ENCODE measurements at regions not wholly inside any gene's neighbourhood (a gene's known extent, or its start where the extent isn't known, plus 50 kb on each side); places are given as distances from the start of the nearest gene placed in this dataset.

GRCh38 chr10:130507461-130507860 is 371.3 kb downstream of the GLRX3 start:
- in situ Hi-C loops (cut with MboI; ENCODE audit: low pct_unique_long_range_greater_than_20kb, low sequenced_read_pairs, unreplicated experiment) = no loop called here
- TF ChIP-seq CTCF (IDR thresholded peaks at IDR 0.05; ENCODE audit: extremely low read depth, insufficient read depth, missing control alignments) = no peak
- DNase-seq (ENCODE audit: low spot score) = no peak

- TF ChIP-seq CTCF (IDR thresholded peaks at IDR 0.05; ENCODE audit: extremely low read depth, insufficient read depth, missing control alignments) = no peak
- no peak for DNase-seq (ENCODE audit: low spot score)
- in situ Hi-C loops (cut with MboI; ENCODE audit: low pct_unique_long_range_greater_than_20kb, low sequenced_read_pairs, unreplicated experiment) = no loop called here
Observed at GRCh38 chr10:130509881-130510689, 373.9 kb downstream of the GLRX3 start.

GRCh38 chr10:130510755-130511154 is 374.6 kb downstream of the GLRX3 start:
- no peak for DNase-seq (ENCODE audit: low spot score)
- TF ChIP-seq CTCF (IDR thresholded peaks at IDR 0.05; ENCODE audit: extremely low read depth, insufficient read depth, missing control alignments) = no peak
- in situ Hi-C loops (cut with MboI; ENCODE audit: low pct_unique_long_range_greater_than_20kb, low sequenced_read_pairs, unreplicated experiment) = no loop called here

GRCh38 chr10:130511766-130512165 is 375.6 kb downstream of the GLRX3 start:
- no peak for DNase-seq (ENCODE audit: low spot score)
- no peak for TF ChIP-seq CTCF (IDR thresholded peaks at IDR 0.05; ENCODE audit: extremely low read depth, insufficient read depth, missing control alignments)
- in situ Hi-C loops (cut with MboI; ENCODE audit: low pct_unique_long_range_greater_than_20kb, low sequenced_read_pairs, unreplicated experiment) = no loop called here

GRCh38 chr10:130512936-130513335 is 376.7 kb downstream of the GLRX3 start:
- no peak for TF ChIP-seq CTCF (IDR thresholded peaks at IDR 0.05; ENCODE audit: extremely low read depth, insufficient read depth, missing control alignments)
- DNase-seq (ENCODE audit: low spot score) = no peak
- in situ Hi-C loops (cut with MboI; ENCODE audit: low pct_unique_long_range_greater_than_20kb, low sequenced_read_pairs, unreplicated experiment) = no loop called here

- in situ Hi-C loops (cut with MboI; ENCODE audit: low pct_unique_long_range_greater_than_20kb, low sequenced_read_pairs, unreplicated experiment) = no loop called here
- no peak for TF ChIP-seq CTCF (IDR thresholded peaks at IDR 0.05; ENCODE audit: extremely low read depth, insufficient read depth, missing control alignments)
- no peak for DNase-seq (ENCODE audit: low spot score)
Observed at GRCh38 chr10:130513686-130514476, 377.7 kb downstream of the GLRX3 start.
